Erythroblast (primary cell): ENCODE measurements at regions not wholly inside any gene's neighbourhood (a gene's known extent, or its start where the extent isn't known, plus 50 kb on each side); places are given as distances from the start of the nearest gene placed in this dataset.
"Not testable (repeated sequence)": the region's sequence is repeated elsewhere in the genome, so short reads cannot be mapped to it uniquely, and the experiment has no call there.

Experiments used
- DNase-seq, 2 experiments: peaks; one replicate each; lab custom pipeline; 2025; lab: John Stamatoyannopoulos, UW
- GATA1 ChIP-seq: IDR thresholded peaks from 2 replicates; pipeline ENCODE4 v1.6.1; 2011; ENCODE audit warnings: low read depth, mild to moderate bottlenecking, control low read depth, low read length, moderate library complexity
- POLR2A ChIP-seq: IDR thresholded peaks from 2 replicates; pipeline ENCODE4 v1.6.1; 2011; ENCODE audit warnings: mild to moderate bottlenecking, low read length

GRCh38 chr10:64379898-64380297, 858.7 kb downstream of the REEP3 start:
- TF ChIP-seq POLR2A (no peak), GATA1 (no peak)
- DNase-seq: no peak

- DNase-seq: no peak
- TF ChIP-seq POLR2A (no peak), GATA1 (no peak)
Observed at GRCh38 chr10:64385355-64385754, 864.2 kb downstream of the REEP3 start.

- no peak for DNase-seq
- TF ChIP-seq GATA1 (no peak), POLR2A (no peak)
Observed at GRCh38 chr10:64394744-64395143, 873.5 kb downstream of the REEP3 start.

GRCh38 chr10:64396105-64396708, 875.0 kb downstream of the REEP3 start:
- DNase-seq: no peak
- TF ChIP-seq POLR2A: no peak
- TF ChIP-seq GATA1: no peak

GRCh38 chr10:64397125-64397524, 875.9 kb downstream of the REEP3 start:
- no peak for TF ChIP-seq POLR2A
- no peak for TF ChIP-seq GATA1
- DNase-seq: no peak

GRCh38 chr10:64408391-64409183, 887.4 kb downstream of the REEP3 start:
- TF ChIP-seq GATA1 (no peak), POLR2A (no peak)
- DNase-seq: no peak

GRCh38 chr10:64409349-64409748, 888.1 kb downstream of the REEP3 start:
- no peak for DNase-seq
- TF ChIP-seq POLR2A (no peak), GATA1 (no peak)

GRCh38 chr10:64416011-64416410, 894.8 kb downstream of the REEP3 start:
- TF ChIP-seq GATA1 (no peak), POLR2A (no peak)
- no peak for DNase-seq

GRCh38 chr10:64419461-64419860, 898.3 kb downstream of the REEP3 start:
- no peak for TF ChIP-seq POLR2A
- no peak for TF ChIP-seq GATA1
- DNase-seq: no peak

GRCh38 chr10:64426745-64427144, 905.5 kb downstream of the REEP3 start:
- TF ChIP-seq POLR2A: no peak
- no peak for TF ChIP-seq GATA1
- DNase-seq: no peak

- TF ChIP-seq GATA1 (no peak), POLR2A (no peak)
- DNase-seq: peak; percentile 3 to 9
Observed at GRCh38 chr10:64430690-64431323, 909.6 kb downstream of the REEP3 start.

GRCh38 chr10:64441872-64442271, 920.7 kb downstream of the REEP3 start:
- DNase-seq: not testable (repeated sequence)

GRCh38 chr10:64444163-64444562, 923.0 kb downstream of the REEP3 start:
- DNase-seq: no peak
- no peak for TF ChIP-seq POLR2A
- no peak for TF ChIP-seq GATA1

- DNase-seq: no peak
- no peak for TF ChIP-seq GATA1
- TF ChIP-seq POLR2A: no peak
Observed at GRCh38 chr10:64444564-64444963, 923.4 kb downstream of the REEP3 start.

GRCh38 chr10:64449603-64450002, 928.4 kb downstream of the REEP3 start:
- DNase-seq: no peak
- TF ChIP-seq POLR2A: no peak
- TF ChIP-seq GATA1: no peak

- no peak for TF ChIP-seq GATA1
- no peak for DNase-seq
Observed at GRCh38 chr10:64450312-64450711, 929.1 kb downstream of the REEP3 start.
